ENCODE measurements at regions not wholly inside any gene's neighbourhood (a gene's known extent, or its start where the extent isn't known, plus 50 kb on each side); places are given as distances from the start of the nearest gene placed in this dataset.

DNA sequence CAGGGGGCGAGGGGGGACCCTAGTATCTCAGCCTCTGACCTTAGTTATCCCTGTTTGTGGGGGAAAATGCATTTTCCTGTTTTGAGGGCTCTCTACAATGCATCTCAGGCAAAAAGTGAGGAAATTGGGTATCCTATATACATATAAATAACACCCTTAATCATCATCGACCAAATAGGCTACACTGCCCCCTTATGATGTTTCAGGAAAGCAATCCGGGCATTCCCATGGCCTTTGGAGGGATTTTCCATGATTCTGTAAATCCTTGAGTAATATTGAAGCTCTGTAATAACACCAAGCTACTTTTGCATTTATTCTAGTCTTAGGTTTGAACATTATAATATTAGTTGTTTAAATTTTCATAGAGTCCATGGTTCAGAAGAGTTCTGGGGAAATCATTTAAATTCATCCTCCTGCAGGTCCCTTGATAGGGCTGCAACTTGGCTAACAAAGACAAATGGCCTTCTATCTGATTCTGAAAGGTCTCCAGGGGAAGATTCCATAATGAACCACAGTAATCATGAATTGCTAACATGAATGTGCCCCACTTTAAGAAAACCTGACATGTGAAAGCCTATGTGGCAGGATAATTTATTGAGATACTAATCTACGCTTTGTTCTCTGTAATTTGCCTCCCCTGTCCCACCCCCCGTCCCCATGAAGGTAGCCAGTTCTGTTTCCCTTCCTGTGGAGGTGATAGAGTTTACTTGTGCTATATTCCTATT lies 91.5 kb upstream of the SCOC start:
- DNase-seq (ENCODE audit: low read depth in 2 of 2) = no peak

DNA sequence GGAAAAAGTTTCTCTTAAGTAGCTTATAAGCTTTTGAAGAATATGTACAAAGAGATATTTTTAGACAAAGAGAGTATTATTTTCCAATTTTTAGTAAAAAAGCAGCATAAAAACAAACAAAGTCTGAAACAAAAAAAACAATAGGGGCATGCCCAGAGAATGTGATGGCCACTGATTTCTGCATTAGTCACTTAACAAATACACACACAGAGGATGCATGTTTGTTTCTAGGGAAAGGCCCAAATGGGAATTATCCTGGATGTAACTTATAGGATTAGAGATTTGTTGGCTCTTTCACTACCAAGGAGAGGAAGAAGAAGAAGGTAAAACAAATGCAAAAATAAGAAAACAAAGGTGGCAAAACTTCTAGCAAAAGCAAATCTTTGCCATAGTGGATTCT lies 95.9 kb upstream of the SCOC start:
- DNase-seq (ENCODE audit: low read depth in 2 of 2) = no peak

DNA sequence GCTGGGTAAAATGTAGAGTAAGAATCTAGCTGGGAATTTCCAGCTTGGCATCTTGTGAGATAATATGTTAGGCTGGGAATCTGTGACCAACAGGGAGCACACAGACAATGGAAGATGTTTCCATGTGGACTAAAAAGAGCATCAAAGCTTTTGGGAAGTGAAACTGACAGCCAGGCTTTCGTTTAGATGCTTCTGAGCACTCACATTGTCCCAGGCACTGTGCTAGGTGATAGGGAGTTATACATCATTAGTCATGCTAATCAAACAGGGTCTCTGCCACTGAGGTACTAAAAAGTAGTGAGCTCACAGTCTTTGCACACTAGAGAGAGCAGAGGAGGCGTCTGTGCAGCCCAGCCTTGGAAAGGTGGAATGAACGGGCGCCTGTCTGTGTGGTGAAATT lies 101.9 kb upstream of the SCOC start:
- DNase-seq (ENCODE audit: low read depth in 2 of 2) = no peak

DNA sequence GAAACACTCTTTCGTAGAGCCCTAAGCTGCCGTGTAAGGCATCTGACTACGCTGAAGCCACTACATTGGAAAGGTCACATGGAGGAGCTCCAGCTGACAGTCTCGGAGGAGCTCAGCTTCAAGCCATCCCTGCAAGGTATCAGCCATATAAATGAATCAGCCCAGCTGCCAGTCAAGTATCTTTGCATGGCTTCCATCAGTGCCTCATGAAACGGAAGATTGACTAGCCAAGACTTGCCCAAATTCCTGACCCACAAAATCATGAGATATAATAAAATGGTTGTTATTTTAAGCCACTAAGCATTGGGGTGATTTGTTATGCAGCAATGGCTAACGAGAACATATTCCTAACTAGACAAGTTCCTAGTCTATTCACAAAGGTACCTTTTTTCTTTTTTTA lies 104.1 kb upstream of the SCOC start:
- no peak for DNase-seq (ENCODE audit: low read depth in 2 of 2)

DNA sequence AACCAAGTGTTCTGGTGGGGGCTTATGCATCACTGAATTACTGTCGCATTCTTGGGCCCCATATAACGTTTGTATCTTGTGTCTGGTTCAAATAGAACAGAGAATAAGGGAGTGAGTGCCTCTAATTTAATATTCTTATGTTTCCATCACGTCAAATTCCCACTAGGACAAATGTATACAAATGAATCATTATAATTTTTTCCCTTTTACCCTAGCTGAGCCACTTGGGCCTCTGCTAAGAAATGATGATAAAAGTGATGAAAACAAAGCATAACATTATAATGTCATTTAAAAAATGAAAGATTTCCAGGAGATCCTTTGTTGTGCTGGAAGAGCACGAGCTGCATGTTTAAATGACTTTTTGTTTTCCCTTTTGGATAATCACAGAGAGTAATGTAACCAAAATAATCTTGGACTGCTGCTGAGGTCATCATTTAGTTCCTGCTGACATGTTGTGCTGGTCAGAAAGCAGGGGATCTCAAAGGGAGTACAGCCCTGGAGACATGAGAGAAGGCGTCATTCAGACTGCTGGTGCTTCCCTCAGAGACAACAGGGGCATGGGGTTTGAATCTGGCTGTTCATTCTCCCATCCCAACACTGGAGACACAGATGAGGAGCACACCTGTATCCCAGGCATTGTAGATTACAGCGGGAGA lies 105.1 kb upstream of the SCOC start:
- no peak for DNase-seq (ENCODE audit: low read depth in 2 of 2)

DNA sequence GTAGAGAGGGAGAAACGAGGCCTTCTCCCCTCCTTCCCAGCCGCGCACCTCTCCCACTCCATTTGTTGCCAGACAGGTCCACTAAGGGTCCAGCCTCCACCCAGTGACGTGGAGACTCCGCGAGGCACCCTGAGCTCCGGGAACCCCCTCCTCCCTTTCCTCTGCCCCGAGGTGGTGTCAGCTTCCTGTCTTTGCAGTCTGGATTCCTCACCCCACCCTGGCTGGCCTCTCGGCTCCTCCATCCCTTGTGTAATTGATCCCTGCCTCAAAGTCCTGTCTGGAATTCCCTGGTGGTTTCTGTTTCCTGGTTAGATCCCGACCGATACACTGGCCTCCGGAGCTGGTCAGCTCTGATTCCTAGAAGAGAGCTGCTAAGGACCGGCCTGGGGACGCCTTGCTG lies 105.9 kb upstream of the SCOC start:
- DNase-seq (ENCODE audit: low read depth in 2 of 2) = no peak

DNA sequence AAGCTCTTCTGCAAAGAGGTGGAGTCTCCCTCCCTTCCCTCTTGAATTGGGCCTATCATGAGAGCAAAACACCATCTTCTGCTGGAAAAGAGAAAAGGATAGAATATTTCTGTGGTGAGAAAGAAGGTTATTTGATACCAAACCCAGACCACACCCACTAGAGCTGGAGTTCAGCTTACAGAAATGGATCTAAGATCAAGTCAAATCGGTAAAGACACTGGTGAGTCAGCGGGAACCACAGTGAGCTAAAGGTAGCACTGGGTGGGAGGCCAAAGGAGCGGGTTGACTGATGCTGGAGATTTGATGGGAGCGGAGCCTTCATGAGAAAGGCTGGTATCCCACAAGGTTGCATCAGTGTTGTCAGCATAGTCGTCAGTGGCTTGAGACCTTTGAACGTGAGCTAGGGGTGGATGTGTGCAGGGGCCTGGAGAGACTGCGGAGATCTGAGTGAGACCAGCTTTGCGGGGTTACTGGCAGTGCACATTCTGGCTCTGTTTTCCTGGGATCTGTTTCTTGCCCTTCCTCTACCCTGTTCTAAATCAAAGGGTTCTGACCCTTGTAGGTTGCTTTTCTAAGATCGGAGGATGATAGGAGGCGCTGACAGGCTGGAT lies 106.4 kb upstream of the SCOC start:
- DNase-seq (ENCODE audit: low read depth in 2 of 2) = no peak

DNA sequence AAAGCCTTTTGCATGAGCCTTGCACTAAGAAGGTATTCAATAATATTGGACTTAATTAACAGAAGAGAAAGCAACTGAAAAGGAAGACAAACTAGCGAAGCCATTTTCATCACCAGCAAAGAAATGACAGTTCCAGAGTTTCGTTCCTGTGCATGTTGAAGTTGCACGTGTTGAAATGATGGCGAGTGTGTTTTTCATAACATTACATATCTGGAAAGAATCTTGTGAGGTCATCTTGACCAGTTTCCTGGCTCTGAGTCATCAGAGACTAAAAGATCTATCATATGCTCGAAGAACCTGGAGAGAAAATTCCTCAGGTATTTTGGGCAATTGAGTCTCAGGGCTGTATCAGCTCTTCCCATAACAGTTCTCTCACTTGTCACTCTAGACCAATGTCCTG lies 106.2 kb upstream of the MAML3 start:
- DNase-seq (ENCODE audit: low read depth in 2 of 2) = no peak

DNA sequence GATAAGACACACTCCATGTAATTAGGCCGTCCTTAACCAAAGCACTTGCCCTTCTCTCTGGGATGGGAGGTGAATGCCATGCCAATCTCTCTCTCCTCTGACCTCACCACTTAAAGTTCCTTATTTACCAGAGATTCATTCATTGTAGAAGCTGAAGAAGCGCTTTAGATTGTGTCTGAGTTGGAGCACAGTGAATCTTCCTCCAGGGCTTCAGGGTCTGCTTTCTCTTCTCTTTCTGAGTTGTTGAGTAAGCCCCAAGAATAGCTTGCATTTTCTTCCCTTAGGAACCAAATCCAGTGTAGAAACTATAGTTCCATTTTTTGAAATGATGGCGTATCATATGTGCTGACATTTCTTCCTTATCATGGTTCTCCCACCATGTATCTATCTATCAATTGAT lies 104.5 kb upstream of the MAML3 start:
- no peak for DNase-seq (ENCODE audit: low read depth in 2 of 2)

DNA sequence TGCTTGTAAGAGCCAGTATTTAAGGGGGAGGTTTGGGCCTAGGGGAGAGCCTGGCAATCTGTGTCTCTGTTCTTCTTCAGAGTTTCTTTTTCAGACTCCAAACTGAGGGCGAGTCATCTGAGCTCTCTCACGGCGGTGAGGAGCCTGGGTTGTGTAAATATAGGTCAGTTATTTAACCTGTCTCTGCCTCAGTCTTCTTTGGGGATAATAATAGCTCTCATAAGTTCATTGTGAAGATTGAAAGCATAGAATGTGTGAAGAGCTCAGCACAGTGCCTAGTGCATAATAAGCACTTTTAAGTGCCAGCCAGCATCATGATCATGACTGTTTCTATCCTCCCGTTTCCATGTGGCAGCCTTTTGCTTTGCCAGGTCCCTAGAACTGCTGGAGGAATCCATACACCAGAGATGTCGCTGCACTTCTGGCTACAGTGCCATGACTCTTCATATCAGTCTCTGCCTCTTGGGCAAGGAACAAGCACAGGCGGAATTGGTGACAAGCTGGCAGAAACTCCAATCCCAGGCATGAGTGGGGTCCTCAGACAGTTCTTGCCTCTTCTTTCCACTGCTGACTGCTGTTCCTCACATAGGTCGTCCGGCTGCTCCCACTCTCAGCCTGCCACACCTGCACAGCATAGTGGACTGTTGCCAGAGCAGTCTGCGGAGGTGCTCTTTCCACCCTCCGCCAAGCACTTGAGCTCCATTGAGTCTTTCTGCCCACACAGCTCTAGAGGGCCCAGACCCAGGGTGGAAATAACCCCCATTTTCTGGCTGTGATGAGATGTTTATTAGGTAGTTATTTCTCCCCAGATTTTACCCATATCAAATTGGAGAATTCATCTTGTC lies 103.7 kb upstream of the MAML3 start:
- DNase-seq (ENCODE audit: low read depth in 2 of 2) = no peak

DNA sequence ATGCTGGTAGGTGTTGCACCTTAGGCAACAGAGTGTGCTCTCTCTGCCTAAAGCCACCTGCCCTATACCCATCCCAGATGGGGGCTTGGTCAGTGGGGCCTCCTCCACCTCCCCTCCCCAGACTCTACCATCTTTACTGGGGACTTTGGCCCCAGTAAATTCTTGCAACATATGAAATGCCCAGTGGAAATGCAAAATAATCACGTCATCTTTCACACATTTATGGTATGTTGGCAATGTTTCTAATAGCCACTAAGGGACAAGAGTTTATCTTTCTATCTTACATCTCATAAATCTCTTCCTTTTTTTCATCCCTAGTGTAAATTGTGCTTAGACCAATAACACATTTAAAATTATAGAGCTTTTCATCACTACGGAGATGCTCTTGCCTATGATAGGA lies 103.0 kb upstream of the MAML3 start:
- no peak for DNase-seq (ENCODE audit: low read depth in 2 of 2)

DNA sequence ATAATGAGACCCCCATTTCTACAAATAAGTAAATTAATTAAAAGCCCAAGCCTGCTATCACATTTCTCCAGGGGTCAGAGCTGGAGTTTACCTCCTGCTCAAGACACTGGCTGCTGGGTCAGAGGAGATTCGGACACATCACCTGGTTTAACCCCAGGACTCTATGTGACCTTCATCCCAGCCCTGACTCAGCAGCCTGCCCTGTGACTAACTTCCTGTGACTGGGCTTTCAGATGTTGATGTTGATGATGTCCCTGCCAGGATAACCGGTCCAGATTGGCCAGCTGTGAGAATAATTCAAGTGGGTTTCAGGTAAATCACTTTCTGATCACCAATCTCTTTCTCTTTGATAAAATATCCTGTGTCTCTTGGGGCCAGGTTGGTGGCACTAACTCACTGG lies 102.4 kb upstream of the MAML3 start:
- no peak for DNase-seq (ENCODE audit: low read depth in 2 of 2)

DNA sequence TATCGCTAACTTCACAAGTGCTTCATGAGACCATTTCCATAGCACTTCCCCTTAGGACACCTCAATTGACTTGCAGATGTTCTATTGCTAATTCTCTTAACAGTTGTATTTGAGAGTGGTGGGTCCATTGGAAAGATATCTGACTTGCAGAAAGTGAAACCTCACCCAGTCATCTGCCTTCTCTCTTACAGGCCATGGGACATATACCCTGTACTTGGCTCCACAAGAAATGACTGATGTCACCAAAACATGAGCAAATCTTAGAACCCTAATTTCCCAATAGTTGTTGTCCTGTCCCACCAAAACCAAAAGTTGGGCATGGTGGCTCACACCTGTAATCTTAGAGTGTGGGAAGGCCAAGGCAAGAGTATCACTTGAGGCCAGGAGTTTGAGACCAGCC lies 101.9 kb upstream of the MAML3 start:
- no peak for DNase-seq (ENCODE audit: low read depth in 2 of 2)

DNA sequence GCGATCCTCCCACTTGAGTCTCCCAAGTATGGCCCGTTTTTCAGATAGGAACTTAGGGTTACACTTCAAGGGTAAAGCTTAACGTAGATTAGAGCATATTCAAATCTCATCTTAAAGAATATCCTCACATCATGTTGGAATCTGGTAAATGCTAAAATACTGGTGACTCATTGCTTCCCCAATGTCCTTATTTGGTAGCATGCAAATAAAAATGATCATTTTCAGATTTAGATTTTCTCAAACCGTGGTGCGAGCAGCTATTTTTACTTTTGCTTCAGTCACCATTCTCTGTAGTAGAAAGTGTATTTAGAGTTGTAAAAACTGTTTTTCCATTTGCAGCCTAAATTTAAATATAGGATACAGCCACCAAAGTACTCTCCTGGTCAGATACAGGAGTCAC lies 101.5 kb upstream of the MAML3 start:
- no peak for DNase-seq (ENCODE audit: low read depth in 2 of 2)

DNA sequence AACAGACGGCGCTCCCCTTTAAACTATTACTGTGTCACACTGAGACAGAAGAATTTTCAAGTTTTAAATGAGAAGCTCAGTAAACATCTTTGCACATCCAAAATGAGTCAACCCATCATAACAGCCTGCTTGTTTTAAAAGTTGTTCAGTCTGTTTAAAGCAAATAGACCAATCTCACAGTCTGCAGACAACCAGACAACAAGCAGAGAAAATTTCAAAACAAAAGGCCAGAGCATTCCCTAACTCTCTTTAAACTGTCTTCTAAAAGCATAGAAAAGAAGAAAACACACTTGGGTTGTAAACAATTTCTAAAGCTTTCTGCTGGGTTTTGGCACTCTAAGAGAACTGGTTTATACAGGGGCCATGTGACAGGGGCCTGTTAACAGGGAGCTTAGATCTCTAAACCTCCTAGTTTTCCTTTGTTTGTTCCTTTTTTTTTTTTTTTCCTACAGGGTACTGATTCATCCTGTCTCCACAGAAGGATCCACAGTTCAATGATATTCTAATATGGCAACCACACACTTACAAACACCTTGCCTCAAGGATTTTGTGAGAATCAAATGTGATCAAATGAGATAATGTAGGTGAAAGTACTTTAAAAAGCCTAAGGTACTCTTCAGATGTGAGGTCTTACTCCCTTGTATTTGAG lies 100.8 kb upstream of the MAML3 start:
- no peak for DNase-seq (ENCODE audit: low read depth in 2 of 2)

DNA sequence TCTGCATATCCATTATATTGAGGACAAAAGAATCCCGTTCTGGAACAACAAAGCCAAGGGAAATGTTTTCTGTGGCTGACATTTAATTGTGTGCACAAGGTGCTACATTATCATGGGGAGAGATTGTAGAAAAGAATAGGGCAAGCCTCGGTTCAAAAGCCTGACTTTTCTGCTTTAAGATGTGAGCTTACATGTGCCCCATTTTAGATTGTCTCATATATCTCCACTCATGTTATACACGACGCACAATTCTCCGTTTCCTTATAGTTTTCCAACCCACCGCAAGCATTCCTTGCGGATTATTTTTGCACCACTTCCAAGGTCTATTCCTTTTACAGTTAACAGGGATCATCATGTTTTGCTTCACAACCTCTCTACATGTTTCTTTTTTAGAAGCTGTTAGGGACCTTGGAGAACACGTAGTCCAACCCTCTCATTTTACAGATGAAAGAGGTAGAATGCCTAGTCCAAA lies 99.6 kb upstream of the MAML3 start:
- no peak for DNase-seq (ENCODE audit: low read depth in 2 of 2)

DNA sequence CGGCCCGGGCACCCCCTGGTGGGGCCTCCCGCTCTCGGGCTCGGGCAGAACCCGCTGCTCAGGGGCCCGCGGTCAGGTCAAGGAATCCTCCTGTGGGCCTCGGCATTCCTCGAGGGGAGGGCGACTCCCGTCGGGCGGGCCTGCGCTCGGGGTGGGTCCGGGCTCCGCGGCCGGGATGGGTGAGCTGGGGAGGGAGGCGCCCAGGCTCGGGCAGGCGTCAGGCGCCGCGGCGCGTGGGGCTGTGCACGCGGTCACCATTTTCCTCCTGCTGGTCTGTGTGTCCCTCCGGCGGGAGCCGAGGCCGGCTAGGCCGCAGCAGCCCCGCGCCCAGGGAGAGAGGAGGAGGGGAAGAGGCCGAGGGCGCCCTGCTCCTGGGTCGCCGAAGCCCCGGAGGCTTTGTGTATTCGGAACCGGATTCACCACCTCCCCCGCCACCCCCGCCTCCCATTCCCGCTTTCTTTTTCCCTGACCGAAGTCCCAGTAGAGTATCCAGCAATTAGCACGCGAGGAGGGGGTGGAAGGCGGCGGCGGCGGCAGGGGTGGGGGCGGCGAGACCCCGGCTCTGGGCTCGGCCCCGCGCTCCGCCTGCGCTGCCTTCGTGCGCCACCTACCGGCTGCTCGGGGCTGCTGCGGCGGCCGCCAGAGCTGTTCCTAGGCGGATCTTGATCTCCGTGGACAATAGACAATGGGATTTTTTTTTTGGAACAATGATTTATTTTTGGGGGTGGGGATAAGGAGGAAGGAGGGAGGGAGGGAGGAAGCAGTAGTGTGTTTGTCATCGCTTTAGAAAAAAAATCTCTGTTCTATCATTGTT lies 99.0 kb upstream of the MAML3 start:
- DNase-seq (ENCODE audit: low read depth in 2 of 2) = peak; percentile 26 to 28

DNA sequence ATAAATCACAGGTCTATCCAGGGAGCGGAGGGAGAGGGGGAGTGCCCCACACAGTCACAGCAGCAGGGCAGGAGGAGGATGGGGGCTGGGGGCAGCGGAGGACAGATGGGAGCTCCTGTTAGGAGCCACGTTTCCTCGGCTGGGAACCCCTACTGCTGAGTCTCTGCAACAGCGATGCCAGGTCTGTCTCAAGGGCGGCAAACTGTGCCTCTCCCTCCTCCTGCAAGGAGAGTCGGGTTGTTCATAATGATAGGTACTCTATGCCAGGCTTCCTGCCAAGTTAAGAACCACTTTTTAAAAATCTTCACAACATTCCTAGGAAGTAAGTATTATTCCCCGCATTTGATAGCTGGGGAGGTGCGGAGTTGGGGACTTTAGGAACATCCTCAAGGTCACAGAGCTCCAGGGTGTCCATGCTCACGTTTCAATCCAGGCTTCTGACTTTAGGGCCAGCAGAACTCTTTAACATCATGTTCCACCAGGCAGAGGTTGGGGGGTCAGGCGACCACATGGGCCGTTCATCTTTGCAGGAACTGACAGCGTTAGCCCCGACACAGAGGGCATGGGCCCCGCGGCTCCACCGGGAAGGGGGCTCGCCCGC lies 98.3 kb upstream of the MAML3 start:
- no peak for DNase-seq (ENCODE audit: low read depth in 2 of 2)

DNA sequence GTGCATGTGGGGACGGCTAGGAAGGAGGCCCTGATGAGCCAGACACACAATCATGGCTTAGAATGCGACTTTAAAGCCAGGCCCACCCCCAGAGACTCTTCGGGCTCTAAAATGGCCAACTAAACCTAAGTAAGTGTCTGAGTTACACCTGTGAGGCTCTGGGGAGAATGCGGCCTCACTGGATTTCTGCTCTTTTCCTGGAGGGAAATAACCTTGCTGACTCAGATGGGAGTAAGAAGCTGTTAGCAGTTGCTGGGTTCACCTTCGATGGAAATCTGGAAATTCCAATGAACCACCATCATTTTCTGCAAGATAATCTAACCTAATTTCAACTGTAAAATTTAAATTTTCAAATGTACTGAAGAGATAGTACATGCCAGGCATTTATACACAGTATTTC lies 97.6 kb upstream of the MAML3 start:
- no peak for DNase-seq (ENCODE audit: low read depth in 2 of 2)

DNA sequence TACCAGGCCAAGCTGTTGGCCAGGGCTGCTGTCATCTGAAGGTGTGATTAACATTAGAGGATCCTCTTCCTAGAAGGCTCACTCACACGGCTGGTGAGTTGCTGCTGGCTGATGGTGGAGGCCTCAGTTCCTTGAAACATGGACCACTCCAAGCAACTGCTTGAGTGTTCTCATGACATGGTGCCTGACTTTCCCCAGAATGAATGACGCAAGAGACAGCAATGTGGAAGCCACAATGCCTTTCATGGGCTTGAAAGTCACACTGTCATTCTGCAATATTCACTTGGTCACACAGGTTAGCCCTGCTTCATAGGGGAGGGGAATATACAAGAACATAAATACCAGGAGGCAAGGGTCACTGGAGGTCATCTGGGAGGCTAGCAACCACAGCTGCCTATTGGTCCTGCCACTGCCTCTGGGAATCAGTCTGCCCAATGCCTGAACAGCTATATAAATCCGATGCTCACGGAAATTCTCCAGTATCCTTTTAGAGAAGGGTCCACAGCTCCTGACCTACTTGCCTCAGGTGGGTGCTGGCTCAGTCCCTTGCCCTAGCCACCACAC lies 97.1 kb upstream of the MAML3 start:
- no peak for DNase-seq (ENCODE audit: low read depth in 2 of 2)

Data from activated CD8-positive, alpha-beta memory T cell treated with anti-CD3 and anti-CD28 coated beads for 4 hours (primary cell).